B cell (primary cell): ENCODE measurements at regions not wholly inside any gene's neighbourhood (a gene's known extent, or its start where the extent isn't known, plus 50 kb on each side); places are given as distances from the start of the nearest gene placed in this dataset.

ENCODE experiments used
- EZH2 ChIP-seq: IDR thresholded peaks from 2 replicates; pipeline ENCODE4 v1.6.1; 2012; ENCODE audit warnings: borderline replicate concordance, low read depth, mild to moderate bottlenecking, moderate library complexity, low read length; ENCODE audit not compliant: insufficient read depth, poor library complexity, severe bottlenecking
- TF ChIP-seq, protein P1 (sequence below): fragments of 200-600 bp; IDR thresholded peaks from one replicate; pipeline ENCODE4 v1.8.0; 2022; ENCODE audit warnings: antibody characterized with exemption, mild to moderate bottlenecking

DNA sequence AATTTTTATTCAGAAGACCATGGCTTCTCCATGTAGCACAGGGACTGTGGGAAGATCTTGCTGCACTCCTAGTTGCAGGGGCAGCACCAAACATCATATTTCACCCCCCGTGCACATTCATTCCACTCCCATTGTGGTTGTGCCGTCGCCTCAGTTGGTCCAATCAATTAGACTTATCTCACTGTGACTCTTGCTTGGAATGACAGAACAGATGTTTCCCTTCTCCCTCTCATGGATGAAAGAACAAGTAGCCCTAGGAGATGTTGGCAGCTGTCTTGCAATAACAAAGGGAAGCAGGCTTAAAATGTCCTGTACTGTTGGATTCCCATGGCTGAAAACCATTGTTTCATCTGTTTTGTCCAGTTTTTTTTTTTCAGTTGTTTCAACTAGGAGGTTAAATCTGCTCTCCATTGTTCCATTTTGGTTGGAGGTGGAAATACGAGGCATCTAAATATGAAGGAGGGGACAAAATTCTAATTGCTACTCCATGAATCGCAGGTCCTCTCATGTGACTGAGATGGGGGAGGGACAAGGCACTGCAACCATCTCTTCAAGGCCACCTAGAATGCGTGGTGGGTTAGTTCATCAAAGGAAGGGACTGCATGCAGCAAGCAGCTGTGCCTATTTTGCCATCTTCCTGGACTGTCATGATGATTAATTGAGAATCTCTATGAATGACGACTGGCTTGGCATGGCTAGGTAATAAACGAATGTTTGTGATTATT is 214.4 kb downstream of the NSG2 start:
- TF ChIP-seq, protein P1, sequence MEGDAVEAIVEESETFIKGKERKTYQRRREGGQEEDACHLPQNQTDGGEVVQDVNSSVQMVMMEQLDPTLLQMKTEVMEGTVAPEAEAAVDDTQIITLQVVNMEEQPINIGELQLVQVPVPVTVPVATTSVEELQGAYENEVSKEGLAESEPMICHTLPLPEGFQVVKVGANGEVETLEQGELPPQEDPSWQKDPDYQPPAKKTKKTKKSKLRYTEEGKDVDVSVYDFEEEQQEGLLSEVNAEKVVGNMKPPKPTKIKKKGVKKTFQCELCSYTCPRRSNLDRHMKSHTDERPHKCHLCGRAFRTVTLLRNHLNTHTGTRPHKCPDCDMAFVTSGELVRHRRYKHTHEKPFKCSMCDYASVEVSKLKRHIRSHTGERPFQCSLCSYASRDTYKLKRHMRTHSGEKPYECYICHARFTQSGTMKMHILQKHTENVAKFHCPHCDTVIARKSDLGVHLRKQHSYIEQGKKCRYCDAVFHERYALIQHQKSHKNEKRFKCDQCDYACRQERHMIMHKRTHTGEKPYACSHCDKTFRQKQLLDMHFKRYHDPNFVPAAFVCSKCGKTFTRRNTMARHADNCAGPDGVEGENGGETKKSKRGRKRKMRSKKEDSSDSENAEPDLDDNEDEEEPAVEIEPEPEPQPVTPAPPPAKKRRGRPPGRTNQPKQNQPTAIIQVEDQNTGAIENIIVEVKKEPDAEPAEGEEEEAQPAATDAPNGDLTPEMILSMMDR, result no peak
- no peak for TF ChIP-seq EZH2
